ENCODE measurements at regions not wholly inside any gene's neighbourhood (a gene's known extent, or its start where the extent isn't known, plus 50 kb on each side); places are given as distances from the start of the nearest gene placed in this dataset.

GRCh38 chr11:86743223-86744118 is 56.9 kb upstream of the PRSS23 start:
- no peak for TF ChIP-seq CTCF (conservative IDR thresholded peaks at IDR 0.05)
- no peak for TF ChIP-seq EZH2 (IDR thresholded peaks at IDR 0.05; ENCODE audit: low read depth)

All from PC-9 (cell line).